GM18505 (cell line): ENCODE measurements at regions not wholly inside any gene's neighbourhood (a gene's known extent, or its start where the extent isn't known, plus 50 kb on each side); places are given as distances from the start of the nearest gene placed in this dataset.

ENCODE experiments used
- ATAC-seq: cut with Tn5 transposase; IDR thresholded peaks from one replicate; pipeline ENCODE4 v1.9.1; 2021; ENCODE audit not compliant: unreplicated experiment
- POLR2A ChIP-seq: IDR thresholded peaks from 4 replicates; pipeline ENCODE4 v1.6.1; 2011; ENCODE audit warnings: borderline replicate concordance; ENCODE audit not compliant: insufficient read depth, insufficient read length; ENCODE audit errors: extremely low read depth

- ATAC-seq: no peak
- no peak for TF ChIP-seq POLR2A
Observed at GRCh38 chr6:88358846-88359245, 192.7 kb upstream of the CNR1 start.

- TF ChIP-seq POLR2A: no peak
- no peak for ATAC-seq
Observed at GRCh38 chr6:88349511-88349910, 183.4 kb upstream of the CNR1 start.

DNA sequence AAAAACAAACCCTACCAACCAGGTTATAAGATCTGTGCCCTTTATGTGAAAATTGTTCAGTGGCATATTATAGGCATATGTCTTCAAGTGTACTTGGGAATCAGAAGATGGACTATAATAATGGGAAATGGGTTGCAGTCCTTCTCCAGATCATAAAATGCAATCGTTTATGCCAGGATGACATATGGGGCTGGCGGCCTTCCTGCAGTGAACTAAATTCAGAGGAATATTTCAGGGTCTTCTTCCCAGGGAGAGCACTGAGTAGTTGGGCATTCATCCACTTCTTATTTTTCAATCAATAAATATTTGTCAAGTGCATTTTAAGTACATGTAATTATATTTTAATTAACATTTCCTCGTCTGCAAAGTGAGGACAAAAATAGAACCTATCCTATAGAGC lies 176.2 kb upstream of the CNR1 start:
- ATAC-seq: no peak
- TF ChIP-seq POLR2A: no peak

DNA sequence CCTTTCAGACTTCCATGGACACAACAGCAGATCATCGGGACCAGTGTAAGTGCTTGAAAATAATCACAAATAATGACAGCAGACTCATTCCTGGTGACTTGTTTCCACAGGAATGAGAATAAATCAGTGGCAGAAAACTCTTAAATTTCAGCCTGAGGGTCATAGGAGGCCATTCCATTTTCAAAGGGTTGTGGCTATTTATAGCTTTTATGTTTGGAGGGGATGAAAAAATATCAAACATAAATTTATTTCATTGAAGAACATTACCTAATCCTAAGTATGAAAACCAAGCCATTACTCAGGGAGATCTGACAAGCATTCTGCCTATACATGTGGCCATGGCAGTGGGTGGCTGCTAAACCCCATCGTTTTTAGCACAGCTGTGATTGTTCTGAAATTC lies 173.6 kb upstream of the CNR1 start:
- no peak for TF ChIP-seq POLR2A
- ATAC-seq: no peak

GRCh38 chr6:88321306-88321705 lies 155.2 kb upstream of the CNR1 start:
- TF ChIP-seq POLR2A: no peak
- ATAC-seq: no peak

- no peak for TF ChIP-seq POLR2A
- ATAC-seq: no peak
Observed at GRCh38 chr6:88311561-88311960, 145.4 kb upstream of the CNR1 start.

DNA sequence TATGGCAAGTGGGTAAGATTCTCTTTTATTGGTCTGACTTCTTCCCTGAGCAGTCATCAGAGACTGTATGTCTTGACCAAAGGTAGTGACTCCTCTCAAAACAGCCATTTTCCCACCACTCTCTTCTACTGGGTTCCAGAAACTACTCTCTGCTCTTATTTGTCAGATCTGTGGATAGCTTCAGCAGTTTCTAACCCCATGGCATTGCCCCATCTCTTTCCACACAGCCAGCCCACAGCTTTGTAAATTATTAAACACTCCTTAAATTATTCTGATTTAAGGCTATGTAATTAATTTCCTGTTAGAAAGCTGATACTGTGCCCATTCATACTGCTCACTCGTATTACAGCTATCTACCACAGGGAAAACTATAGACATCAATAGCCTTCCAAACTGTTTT lies 138.4 kb upstream of the CNR1 start:
- ATAC-seq: no peak
- no peak for TF ChIP-seq POLR2A

DNA sequence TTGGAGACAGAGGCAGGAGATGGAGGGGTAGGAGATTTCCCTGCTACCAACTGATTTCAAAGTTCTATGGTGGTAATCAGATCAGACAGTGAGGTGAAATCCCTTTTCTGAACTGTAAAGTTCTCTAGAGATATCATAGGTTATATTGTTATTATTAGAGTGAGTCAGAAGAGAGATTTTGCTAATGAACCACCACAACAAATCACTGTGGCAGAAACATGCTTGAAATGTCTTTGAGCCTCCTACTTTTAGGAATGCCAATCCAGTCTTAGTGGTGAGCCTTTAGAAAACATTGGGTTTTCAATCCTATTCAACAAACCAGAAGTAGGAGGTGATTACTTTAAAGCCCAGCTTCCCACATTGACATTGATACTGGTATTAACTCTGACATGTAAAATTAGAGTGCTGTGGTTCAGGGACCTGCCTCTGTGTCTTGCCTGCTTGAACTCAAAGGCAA lies 136.7 kb upstream of the CNR1 start:
- no peak for TF ChIP-seq POLR2A
- ATAC-seq: no peak

DNA sequence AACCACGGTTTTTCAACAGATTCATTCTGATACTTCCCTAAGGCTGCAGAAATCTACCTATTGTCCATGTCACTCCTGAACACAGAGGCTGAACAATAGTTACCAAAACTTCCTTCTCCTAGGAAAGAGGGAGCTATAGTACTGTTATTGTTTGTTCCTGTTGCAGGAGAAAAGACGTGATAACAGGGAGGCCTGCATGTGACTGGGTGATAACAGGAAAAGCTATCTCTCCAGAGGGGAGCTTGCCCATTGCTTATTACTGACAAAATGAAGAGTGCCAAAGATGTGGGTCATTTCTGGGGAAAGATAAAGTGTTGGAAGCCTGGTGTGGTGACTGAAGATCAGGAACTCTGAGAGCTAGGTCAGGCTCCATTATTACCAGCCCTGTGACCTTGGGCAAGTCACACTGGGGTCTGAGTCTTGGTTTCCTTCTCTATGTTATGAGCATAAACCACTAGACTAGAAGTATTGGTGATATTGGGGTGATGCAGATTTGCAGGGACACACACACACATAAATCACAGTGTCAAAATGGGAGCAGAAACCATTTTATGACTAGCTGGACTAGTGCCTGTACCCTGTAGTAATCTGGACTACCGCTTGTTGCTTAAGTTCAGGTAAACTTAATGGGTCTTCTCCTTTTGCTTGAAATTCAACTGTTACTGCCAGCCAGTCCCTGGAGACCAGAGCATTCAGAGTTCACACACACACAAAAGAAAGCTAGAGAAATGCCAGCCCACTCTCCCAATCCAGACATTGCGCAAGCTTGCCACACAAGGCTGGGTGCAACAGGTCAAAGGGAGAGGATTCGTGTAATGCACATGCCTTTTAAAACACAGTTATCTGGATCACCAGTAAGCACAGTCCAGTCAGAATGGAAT lies 136.0 kb upstream of the CNR1 start:
- no peak for ATAC-seq
- no peak for TF ChIP-seq POLR2A

- ATAC-seq: no peak
- no peak for TF ChIP-seq POLR2A
Observed at GRCh38 chr6:88301256-88301655, 135.1 kb upstream of the CNR1 start.

GRCh38 chr6:88298066-88298845 lies 132.1 kb upstream of the CNR1 start:
- ATAC-seq: no peak
- TF ChIP-seq POLR2A: no peak

DNA sequence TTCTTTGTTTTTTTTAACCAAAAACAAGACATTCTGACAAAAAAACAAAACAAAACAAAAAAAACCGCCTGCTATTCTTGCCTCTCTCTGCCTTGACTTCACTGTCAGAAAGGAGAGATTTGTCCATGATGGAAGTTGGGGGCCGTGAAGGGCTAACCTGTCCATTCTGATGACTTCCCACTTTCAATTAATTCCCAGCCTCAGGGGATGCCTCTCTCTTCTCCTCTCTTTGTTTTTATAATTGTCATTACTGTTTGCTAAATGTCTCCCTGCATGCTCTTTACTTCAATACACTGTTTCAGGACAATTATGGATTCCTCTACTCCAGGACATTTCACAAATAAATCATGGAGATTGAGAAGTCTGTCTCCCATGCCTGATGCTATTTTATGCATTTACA lies 130.5 kb upstream of the CNR1 start:
- TF ChIP-seq POLR2A: no peak
- no peak for ATAC-seq

- TF ChIP-seq POLR2A: no peak
- no peak for ATAC-seq
Observed at GRCh38 chr6:88295663-88296062, 129.5 kb upstream of the CNR1 start.

DNA sequence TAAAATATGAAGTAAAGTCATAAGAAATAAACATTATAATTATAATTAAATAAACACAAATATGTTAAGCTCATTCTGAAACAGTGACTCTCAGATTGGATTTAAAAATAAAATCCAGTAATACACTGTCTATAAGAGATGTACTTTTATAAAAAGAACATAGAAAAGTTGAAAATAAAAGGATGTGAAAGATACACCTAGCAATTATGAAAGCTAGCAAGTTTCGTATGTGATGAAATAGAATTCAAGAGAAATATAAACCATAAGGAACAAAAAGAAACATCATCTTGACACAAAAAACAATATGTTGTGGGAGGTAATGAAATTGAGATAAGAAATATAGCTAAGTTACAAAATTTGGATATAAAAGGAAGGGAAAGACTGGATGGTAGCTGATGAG lies 128.6 kb upstream of the CNR1 start:
- ATAC-seq: no peak
- TF ChIP-seq POLR2A: no peak
